ENCODE measurements at regions not wholly inside any gene's neighbourhood (a gene's known extent, or its start where the extent isn't known, plus 50 kb on each side); places are given as distances from the start of the nearest gene placed in this dataset.

DNA sequence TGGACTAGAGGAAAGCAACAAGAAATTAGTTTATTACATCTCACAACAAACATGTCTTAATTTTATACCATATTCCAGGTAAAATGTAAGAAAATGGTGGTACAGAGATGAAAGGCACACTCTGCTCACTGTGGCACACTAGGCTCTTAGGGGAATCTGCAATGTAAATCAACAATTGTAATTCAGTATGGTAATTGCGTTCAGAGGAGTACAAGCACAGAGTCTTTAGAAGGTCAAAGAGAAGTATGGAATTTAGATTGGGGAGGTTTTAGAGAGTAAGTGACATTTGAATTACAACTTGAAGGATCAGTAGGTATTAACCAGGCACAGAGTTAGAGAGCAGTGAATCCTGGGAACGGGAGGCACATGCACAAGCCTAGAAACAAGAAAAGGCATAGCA, 694.0 kb upstream of the USP15 start:
- TF ChIP-seq, protein P1, sequence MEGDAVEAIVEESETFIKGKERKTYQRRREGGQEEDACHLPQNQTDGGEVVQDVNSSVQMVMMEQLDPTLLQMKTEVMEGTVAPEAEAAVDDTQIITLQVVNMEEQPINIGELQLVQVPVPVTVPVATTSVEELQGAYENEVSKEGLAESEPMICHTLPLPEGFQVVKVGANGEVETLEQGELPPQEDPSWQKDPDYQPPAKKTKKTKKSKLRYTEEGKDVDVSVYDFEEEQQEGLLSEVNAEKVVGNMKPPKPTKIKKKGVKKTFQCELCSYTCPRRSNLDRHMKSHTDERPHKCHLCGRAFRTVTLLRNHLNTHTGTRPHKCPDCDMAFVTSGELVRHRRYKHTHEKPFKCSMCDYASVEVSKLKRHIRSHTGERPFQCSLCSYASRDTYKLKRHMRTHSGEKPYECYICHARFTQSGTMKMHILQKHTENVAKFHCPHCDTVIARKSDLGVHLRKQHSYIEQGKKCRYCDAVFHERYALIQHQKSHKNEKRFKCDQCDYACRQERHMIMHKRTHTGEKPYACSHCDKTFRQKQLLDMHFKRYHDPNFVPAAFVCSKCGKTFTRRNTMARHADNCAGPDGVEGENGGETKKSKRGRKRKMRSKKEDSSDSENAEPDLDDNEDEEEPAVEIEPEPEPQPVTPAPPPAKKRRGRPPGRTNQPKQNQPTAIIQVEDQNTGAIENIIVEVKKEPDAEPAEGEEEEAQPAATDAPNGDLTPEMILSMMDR (optimal IDR thresholded peaks at IDR 0.05 in 1 of 3, IDR thresholded peaks at IDR 0.05 in 1 of 3, conservative IDR thresholded peaks at IDR 0.05 in 1 of 3; ENCODE audit: extremely low read depth in 1 of 3, insufficient read depth in 2 of 3, low read length in 3 of 3), result no peak
- TF ChIP-seq EZH2 (IDR thresholded peaks at IDR 0.05; ENCODE audit: low read length), result no peak
- H4K20me1 ChIP-seq (ENCODE audit: control insufficient read depth, extremely low read depth, insufficient read depth, low read length), result no peaks in the 10 kb centered on the region
- dilution Hi-C loops (cut with MboI; ENCODE audit: extremely low pct_ligation_motif_present, low sequenced_read_pairs), result no loop called here

DNA sequence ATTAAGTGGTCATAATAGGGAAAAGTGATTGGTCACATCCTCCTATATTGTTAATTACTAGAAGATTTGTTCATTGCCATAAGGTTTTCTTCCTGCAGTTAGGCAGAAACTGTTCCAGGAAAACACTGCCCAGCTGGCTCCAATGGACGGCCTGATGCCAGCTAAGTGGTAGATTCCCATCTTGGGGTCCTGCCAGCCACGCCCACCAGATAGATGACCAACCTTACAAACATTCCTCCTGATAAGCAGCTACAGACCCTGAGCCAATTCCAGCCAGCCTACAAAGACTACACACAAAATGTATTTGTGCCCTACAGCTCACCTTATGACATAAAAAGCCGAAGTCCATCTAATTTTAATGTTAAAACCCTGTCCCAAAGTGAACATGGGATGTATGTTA, 685.9 kb upstream of the USP15 start:
- H3K9ac ChIP-seq (ENCODE audit: control insufficient read depth, extremely low read depth, insufficient read depth, low read length), result no peak overlapping the region
- H3K79me2 ChIP-seq (ENCODE audit: control insufficient read depth, insufficient read depth, low read length), result no peaks in the 10 kb centered on the region
- H3K27ac ChIP-seq (ENCODE audit: control insufficient read depth, insufficient read depth, low read length), result no peak overlapping the region
- H3K4me1 ChIP-seq (ENCODE audit: control insufficient read depth, extremely low read depth, insufficient read depth, low read length), result no peaks in the 10 kb centered on the region
- FAIRE-seq (no peak), DNase-seq (ENCODE audit: low read depth, low spot score) (no peak)
- TF ChIP-seq EZH2 (IDR thresholded peaks at IDR 0.05; ENCODE audit: low read length), result no peak
- TF ChIP-seq, protein P1 (optimal IDR thresholded peaks at IDR 0.05 in 1 of 3, IDR thresholded peaks at IDR 0.05 in 1 of 3, conservative IDR thresholded peaks at IDR 0.05 in 1 of 3; ENCODE audit: extremely low read depth in 1 of 3, insufficient read depth in 2 of 3, low read length in 3 of 3), result no peak
- H3K4me2 ChIP-seq (ENCODE audit: control insufficient read depth, extremely low read depth, insufficient read depth, low read depth, low read length), result no peak overlapping the region
- H3K9me3 ChIP-seq (ENCODE audit: control insufficient read depth, low read depth, low read length), result no peaks in the 10 kb centered on the region
- H4K20me1 ChIP-seq (ENCODE audit: control insufficient read depth, extremely low read depth, insufficient read depth, low read length), result no peaks in the 10 kb centered on the region
- H3K4me3 ChIP-seq (ENCODE audit: control insufficient read depth in 2 of 3, extremely low read depth in 1 of 3, insufficient read depth in 2 of 3, low read depth in 1 of 3, low read length in 3 of 3), result no peak overlapping the region
- no peaks in the 10 kb centered on the region for H3K36me3 ChIP-seq (ENCODE audit: control insufficient read depth in 2 of 2, extremely low read depth in 1 of 2, insufficient read depth in 2 of 2, low read length in 2 of 2)
- dilution Hi-C loops (cut with MboI; ENCODE audit: extremely low pct_ligation_motif_present, low sequenced_read_pairs), result no loop called here
- H3K9me1 ChIP-seq (ENCODE audit: control insufficient read depth, extremely low read depth, insufficient read depth, low read length), result no peaks in the 10 kb centered on the region
- no peak overlapping the region for H2AFZ ChIP-seq (ENCODE audit: control insufficient read depth, low read length)
- H3K27me3 ChIP-seq (ENCODE audit: control insufficient read depth, extremely low read depth, insufficient read depth, low read length), result no peaks in the 10 kb centered on the region

More for the DNA sequence above, 694.0 kb upstream of the USP15 start:
- Histone ChIP-seq H3K27me3 (ENCODE audit: control insufficient read depth, extremely low read depth, insufficient read depth, low read length) (no peaks in the 10 kb centered on the region), H2AFZ (ENCODE audit: control insufficient read depth, low read length) (no peak overlapping the region), H3K79me2 (ENCODE audit: control insufficient read depth, insufficient read depth, low read length) (no peaks in the 10 kb centered on the region), H3K9me3 (ENCODE audit: control insufficient read depth, low read depth, low read length) (no peaks in the 10 kb centered on the region), H3K9ac (ENCODE audit: control insufficient read depth, extremely low read depth, insufficient read depth, low read length) (no peak overlapping the region), H3K4me2 (ENCODE audit: control insufficient read depth, extremely low read depth, insufficient read depth, low read depth, low read length) (no peak overlapping the region), H3K27ac (ENCODE audit: control insufficient read depth, insufficient read depth, low read length) (no peak overlapping the region), H3K4me1 (ENCODE audit: control insufficient read depth, extremely low read depth, insufficient read depth, low read length) (no peaks in the 10 kb centered on the region), H3K4me3 (ENCODE audit: control insufficient read depth in 2 of 3, extremely low read depth in 1 of 3, insufficient read depth in 2 of 3, low read depth in 1 of 3, low read length in 3 of 3) (no peak overlapping the region), H3K9me1 (ENCODE audit: control insufficient read depth, extremely low read depth, insufficient read depth, low read length) (no peaks in the 10 kb centered on the region), H3K36me3 (ENCODE audit: control insufficient read depth in 2 of 2, extremely low read depth in 1 of 2, insufficient read depth in 2 of 2, low read length in 2 of 2) (no peaks in the 10 kb centered on the region)
- DNase-seq (ENCODE audit: low read depth, low spot score) (no peak), FAIRE-seq (no peak)
